A549 (cell line): ENCODE measurements at regions not wholly inside any gene's neighbourhood (a gene's known extent, or its start where the extent isn't known, plus 50 kb on each side); places are given as distances from the start of the nearest gene placed in this dataset.

Experiments
- ATAC-seq, 2 experiments: fragments of 200-7000 bp in 1 of 2; fragments of >200 bp in 1 of 2; cut with Nextera tagmentation in 1 of 2; cut with Tn5 transposase in 1 of 2; 3 replicates each; pipeline versions ENCODE4 v1.8.0 to v1.9.1; 2018 to 2020; ENCODE audit warnings: mild to moderate bottlenecking in 1 of 2, moderate library complexity in 1 of 2
- CTCF ChIA-PET: fragments of 300-600 bp; sonication (Branson Sonifier 250); formaldehyde crosslinking; extraction: SDS; loops from one replicate; lab custom pipeline; 2021; ENCODE audit warnings: antibody characterized with exemption, inconsistent platforms; lab: Yijun Ruan, JAX
- POLR2A ChIA-PET: fragments of 350-600 bp; formaldehyde crosslinking; extraction: SDS; loops from one replicate; lab custom pipeline; 2021; ENCODE audit warnings: antibody characterized with exemption, inconsistent platforms; lab: Yijun Ruan, JAX
- DNase-seq, 2 experiments: peaks; one replicate each; pipeline versions ENCODE4 v3.0.0 to v3.0.0-alpha.2; 2011 to 2016; ENCODE audit warnings: low read depth in 1 of 2, low spot score in 1 of 2
- FAIRE-seq: peaks from 2 replicates; lab custom pipeline; 2011; peaks lifted over from hg19 to GRCh38; lab: Jason Lieb, UNC
- H3K27ac ChIP-seq, 2 experiments: fragments of >200 bp; sonication (Bioruptor Twin); formaldehyde crosslinking; 3 replicates each; pipeline ENCODE4 v1.5.1; 2016 to 2017
- H3K4me1 ChIP-seq: fragments of >200 bp; sonication (Bioruptor Twin); formaldehyde crosslinking; 3 replicates; pipeline ENCODE4 v1.6.1; 2016
- H3K4me2 ChIP-seq: fragments of >200 bp; sonication (Bioruptor Twin); formaldehyde crosslinking; 3 replicates; pipeline ENCODE4 v1.6.1; 2016
- H3K4me3 ChIP-seq: fragments of >200 bp; sonication (Bioruptor Twin); formaldehyde crosslinking; 3 replicates; pipeline ENCODE4 v1.5.1; 2016
- H3K9me3 ChIP-seq: fragments of >200 bp; sonication (Bioruptor Twin); formaldehyde crosslinking; 3 replicates; pipeline ENCODE4 v1.6.1; 2016
- BHLHE40 ChIP-seq: IDR thresholded peaks from 2 replicates; pipeline ENCODE4 v1.6.1; 2012; ENCODE audit warnings: low read depth, low read length, inconsistent platforms
- CHD4 ChIP-seq: fragments of 200-600 bp; sonication (generic); IDR thresholded peaks from 2 replicates; pipeline ENCODE4 v1.6.1; 2016; ENCODE audit warnings: antibody characterized with exemption, mild to moderate bottlenecking, borderline replicate concordance
- E2F6 ChIP-seq: IDR thresholded peaks from 2 replicates; pipeline ENCODE4 v1.6.1; 2012; ENCODE audit warnings: low read depth, borderline replicate concordance
- EHF ChIP-seq: fragments of 250-450 bp; sonication (Bioruptor Pico); IDR thresholded peaks from 2 replicates; pipeline ENCODE4 v1.5.0; 2020; ENCODE audit warnings: mild to moderate bottlenecking
- EP300 ChIP-seq, 2 experiments: fragments of >200 bp; sonication (Bioruptor Twin); formaldehyde crosslinking; IDR thresholded peaks; 2 replicates in 1 of 2; 3 replicates in 1 of 2; pipeline ENCODE4 v1.6.1; 2016 to 2017
- FOSB ChIP-seq: fragments of 250-450 bp; sonication (Bioruptor Pico); IDR thresholded peaks from 2 replicates; pipeline ENCODE4 v1.5.0; 2020; ENCODE audit warnings: mild to moderate bottlenecking, moderate library complexity
- FOSL2 ChIP-seq, 2 experiments: fragments of 450-650 bp in 1 of 2; fragments of >200 bp in 1 of 2; sonication (Bioruptor Twin) in 1 of 2; formaldehyde crosslinking; IDR thresholded peaks; 2 replicates each; pipeline versions ENCODE4 v1.5.0 to v1.6.1; 2016 to 2020; ENCODE audit warnings: mild to moderate bottlenecking in 1 of 2, moderate library complexity in 1 of 2
- FOXS1 ChIP-seq: fragments of 250-450 bp; sonication (Bioruptor Pico); IDR thresholded peaks from 2 replicates; pipeline ENCODE4 v1.5.0; 2020; ENCODE audit warnings: mild to moderate bottlenecking, moderate library complexity
- HEYL ChIP-seq: fragments of 250-450 bp; sonication (Bioruptor Pico); IDR thresholded peaks from 2 replicates; pipeline ENCODE4 v1.8.0; 2021; ENCODE audit warnings: mild to moderate bottlenecking, moderate library complexity
- HMGXB4 ChIP-seq: fragments of 250-450 bp; sonication (Bioruptor Pico); IDR thresholded peaks from 2 replicates; pipeline ENCODE4 v1.5.0; 2021; ENCODE audit warnings: mild to moderate bottlenecking, moderate library complexity, borderline replicate concordance
- KDM1A ChIP-seq: fragments of 200-600 bp; sonication (generic); IDR thresholded peaks from 2 replicates; pipeline ENCODE4 v1.6.1; 2016; ENCODE audit warnings: low read depth, mild to moderate bottlenecking
- MAZ ChIP-seq: fragments of 150-350 bp; IDR thresholded peaks from 2 replicates; pipeline ENCODE4 v1.6.1; 2014; ENCODE audit warnings: antibody characterized with exemption, low read depth, low read length, borderline replicate concordance
- NPAS2 ChIP-seq: fragments of 250-450 bp; sonication (Bioruptor Pico); IDR thresholded peaks from 2 replicates; pipeline ENCODE4 v1.8.0; 2022; ENCODE audit warnings: mild to moderate bottlenecking, moderate library complexity, borderline replicate concordance
- RAD21 ChIP-seq, 2 experiments: fragments of >200 bp in 1 of 2; sonication (Bioruptor Twin) in 1 of 2; formaldehyde crosslinking in 1 of 2; IDR thresholded peaks in 1 of 2; conservative IDR thresholded peaks in 1 of 2; 2 replicates in 1 of 2; 3 replicates in 1 of 2; pipeline ENCODE4 v1.6.1; 2012 to 2018; ENCODE audit warnings: inconsistent platforms in 1 of 2
- REST ChIP-seq: fragments of 200-600 bp; sonication (generic); IDR thresholded peaks from 2 replicates; pipeline ENCODE4 v1.6.1; 2016; ENCODE audit warnings: antibody characterized with exemption, mild to moderate bottlenecking, moderate library complexity
- RFX5 ChIP-seq: fragments of 450-650 bp; IDR thresholded peaks from 2 replicates; pipeline ENCODE4 v1.7.1; 2014; ENCODE audit warnings: antibody characterized with exemption, mild to moderate bottlenecking, moderate library complexity
- TP53 ChIP-seq: fragments of 250-450 bp; sonication (Bioruptor Pico); IDR thresholded peaks from 2 replicates; pipeline ENCODE4 v1.5.0; 2021; ENCODE audit warnings: mild to moderate bottlenecking, moderate library complexity
- ZC3H11A ChIP-seq: fragments of 450-650 bp; IDR thresholded peaks from 2 replicates; pipeline ENCODE4 v1.6.1; 2014; ENCODE audit warnings: antibody characterized with exemption, mild to moderate bottlenecking
- ZNF302 ChIP-seq: fragments of 250-450 bp; sonication (Bioruptor Pico); IDR thresholded peaks from 2 replicates; pipeline ENCODE4 v1.9.0; 2021; ENCODE audit warnings: inconsistent platforms, mild to moderate bottlenecking, moderate library complexity
- WGBS: methylation state at CpG from one replicate; pipeline ENCODE4 v1.1.6; 2017; ENCODE audit errors: missing lambda C conversion rate; 5-methylcytosine and 5-hydroxymethylcytosine counted together

GRCh38 chr6:138677538-138677937 is 96.0 kb upstream of the CCDC28A start:
- CTCF ChIA-PET, result no interaction called here
- POLR2A ChIA-PET, result no interaction called here
- 84% methylated on average over 6 of the region's 6 CpGs for WGBS
- Histone ChIP-seq H3K4me2 (no peak overlapping the region), H3K27ac (no peak overlapping the region), H3K4me3 (no peak overlapping the region), H3K4me1 (peaks cover 4% of the 10 kb centered on the region; the same call in 1 of the 3 replicates), H3K9me3 (no peaks in the 10 kb centered on the region)
- DNase-seq (no peak), FAIRE-seq (no peak), ATAC-seq (no peak)
- TF ChIP-seq RFX5, result no peak
- TF ChIP-seq EP300 (IDR thresholded peaks at IDR 0.05), result no peak

GRCh38 chr6:138678168-138678567 is 95.4 kb upstream of the CCDC28A start:
- H3K4me2 ChIP-seq, result no peak overlapping the region
- ChIA-PET CTCF (no interaction called here), POLR2A (no interaction called here)

More at GRCh38 chr6:138678168-138678567, 95.4 kb upstream of the CCDC28A start:
- TF ChIP-seq HMGXB4 (no peak), ZNF302 (CRISPR knock-in tag) (no peak), ZC3H11A (no peak), REST (no peak), CHD4 (no peak), HEYL (CRISPR knock-in tag) (no peak), RAD21 (conservative IDR thresholded peaks at IDR 0.05 in 1 of 2, IDR thresholded peaks at IDR 0.05 in 1 of 2) (no peak), E2F6 (no peak), NPAS2 (CRISPR knock-in tag) (no peak), MAZ (no peak), EHF (CRISPR knock-in tag) (no peak), FOSB (no peak), FOXS1 (CRISPR knock-in tag) (no peak), FOSL2 (IDR thresholded peaks at IDR 0.05) (no peak), FOSL2 (CRISPR knock-in tag; IDR thresholded peaks at IDR 0.05) (no peak), KDM1A (no peak), BHLHE40 (no peak), TP53 (CRISPR knock-in tag) (no peak)
- TF ChIP-seq, all 56 proteins: peak for 0
- no peak for FAIRE-seq
- ATAC-seq, result no peak
- Histone ChIP-seq H3K27ac (no peak overlapping the region), H3K4me3 (no peak overlapping the region), H3K9me3 (no peaks in the 10 kb centered on the region), H3K4me1 (peaks cover 8% of the 10 kb centered on the region; the same call in 1 of the 3 replicates)
- no peak for DNase-seq
